Loucy (cell line): ENCODE measurements at regions not wholly inside any gene's neighbourhood (a gene's known extent, or its start where the extent isn't known, plus 50 kb on each side); places are given as distances from the start of the nearest gene placed in this dataset.

Experiments used
- H2AFZ ChIP-seq: fragments of 200-600 bp; sonication (generic); 2 replicates; pipeline ENCODE4 v1.6.0; 2016; ENCODE audit warnings: antibody characterized with exemption, mild to moderate bottlenecking, low read length, moderate library complexity
- H3F3A ChIP-seq: fragments of 200-600 bp; 2 replicates; pipeline ENCODE4 v1.6.0; 2016; ENCODE audit warnings: antibody characterized with exemption, low read depth, mild to moderate bottlenecking
- H3K27me3 ChIP-seq: fragments of 200-600 bp; sonication (generic); 2 replicates; pipeline ENCODE4 v1.6.1; 2014; ENCODE audit warnings: low read length, mild to moderate bottlenecking; ENCODE audit not compliant: insufficient read depth, poor library complexity, severe bottlenecking
- H3K36me3 ChIP-seq: fragments of 200-600 bp; sonication (generic); 2 replicates; pipeline ENCODE4 v1.6.1; 2016; ENCODE audit warnings: low read length; ENCODE audit not compliant: insufficient read depth
- H3K4me1 ChIP-seq: fragments of 200-600 bp; sonication (generic); 2 replicates; pipeline ENCODE4 v1.5.1; 2014; ENCODE audit warnings: low read length, mild to moderate bottlenecking; ENCODE audit not compliant: insufficient read depth, poor library complexity, severe bottlenecking
- H3K4me2 ChIP-seq: fragments of 200-600 bp; sonication (generic); 2 replicates; pipeline ENCODE4 v1.6.0; 2014; ENCODE audit warnings: antibody characterized with exemption, low read length, low read depth, mild to moderate bottlenecking; ENCODE audit not compliant: poor library complexity, severe bottlenecking
- H3K4me3 ChIP-seq: fragments of 200-600 bp; sonication (generic); 2 replicates; pipeline ENCODE4 v1.5.1; 2014; ENCODE audit warnings: low read length, mild to moderate bottlenecking, mixed read lengths; ENCODE audit not compliant: poor library complexity, severe bottlenecking
- H3K79me2 ChIP-seq: fragments of 200-600 bp; sonication (generic); 2 replicates; pipeline ENCODE4 v1.6.1; 2014; ENCODE audit warnings: low read length; ENCODE audit not compliant: insufficient read depth
- H3K9ac ChIP-seq: fragments of 200-600 bp; sonication (generic); 2 replicates; pipeline ENCODE4 v1.6.0; 2014; ENCODE audit warnings: mild to moderate bottlenecking, low read depth, low read length, moderate library complexity; ENCODE audit not compliant: poor library complexity, severe bottlenecking
- H3K9me2 ChIP-seq: fragments of 200-600 bp; sonication (generic); replicated peaks from 2 replicates; pipeline ENCODE4 v1.6.1; 2016; ENCODE audit warnings: low read depth, low read length, mixed read lengths
- H3K9me3 ChIP-seq: fragments of 200-600 bp; sonication (generic); 2 replicates; pipeline ENCODE4 v1.6.1; 2014; ENCODE audit warnings: mild to moderate bottlenecking, antibody characterized with exemption, low read length, low read depth; ENCODE audit not compliant: insufficient read depth
- H4K20me1 ChIP-seq: fragments of 200-600 bp; sonication (generic); 2 replicates; pipeline ENCODE4 v1.6.0; 2014; ENCODE audit warnings: antibody characterized with exemption, low read length, mild to moderate bottlenecking; ENCODE audit not compliant: insufficient read depth, poor library complexity, severe bottlenecking
- CTCF ChIP-seq: fragments of 200-600 bp; sonication (generic); conservative IDR thresholded peaks from 2 replicates; pipeline ENCODE4 v1.5.1; 2014; ENCODE audit warnings: mild to moderate bottlenecking, antibody characterized with exemption, low read length
- EZH2phosphoT487 ChIP-seq: fragments of 200-600 bp; IDR thresholded peaks from 2 replicates; pipeline ENCODE4 v1.6.1; 2018; ENCODE audit warnings: antibody characterized with exemption, mild to moderate bottlenecking, moderate library complexity, borderline replicate concordance

- no peak overlapping the region for H3K9ac ChIP-seq
- H3K9me3 ChIP-seq = no peaks in the 10 kb centered on the region; the same call in 1 of the 2 replicates
- H3K4me2 ChIP-seq = no peak overlapping the region
- no peaks in the 10 kb centered on the region for H3K79me2 ChIP-seq
- H3K9me2 ChIP-seq = no peaks in the 10 kb centered on the region
- H3K4me3 ChIP-seq = no peak overlapping the region
- no peak overlapping the region for H2AFZ ChIP-seq
- TF ChIP-seq EZH2phosphoT487 = no peak
- TF ChIP-seq CTCF = no peak
- no peaks in the 10 kb centered on the region for H3K36me3 ChIP-seq
- H3K27me3 ChIP-seq = no peaks in the 10 kb centered on the region
- H4K20me1 ChIP-seq = no peaks in the 10 kb centered on the region
- no peaks in the 10 kb centered on the region for H3K4me1 ChIP-seq
- no peaks in the 10 kb centered on the region for H3F3A ChIP-seq
These were observed 67.7 kb upstream of the HMX1 start for GRCh38 chr4:8939160-8939839.

GRCh38 chr4:8938623-8939022 is 67.0 kb upstream of the HMX1 start:
- Histone ChIP-seq H3K79me2 (no peaks in the 10 kb centered on the region), H3K4me3 (no peak overlapping the region), H3K9me3 (no peaks in the 10 kb centered on the region; the same call in 1 of the 2 replicates), H3K4me2 (no peak overlapping the region), H3K4me1 (no peaks in the 10 kb centered on the region), H3K9me2 (no peaks in the 10 kb centered on the region), H3K27me3 (no peaks in the 10 kb centered on the region), H3K9ac (no peak overlapping the region), H3K36me3 (no peaks in the 10 kb centered on the region), H4K20me1 (no peaks in the 10 kb centered on the region), H3F3A (no peaks in the 10 kb centered on the region), H2AFZ (no peak overlapping the region)
- no peak for TF ChIP-seq EZH2phosphoT487
- no peak for TF ChIP-seq CTCF

- Histone ChIP-seq H3K4me1 (no peaks in the 10 kb centered on the region), H3K36me3 (no peaks in the 10 kb centered on the region), H3K79me2 (no peaks in the 10 kb centered on the region), H3F3A (no peaks in the 10 kb centered on the region), H3K9me3 (peaks cover 4% of the 10 kb centered on the region; the same call in 1 of the 2 replicates), H3K9me2 (no peaks in the 10 kb centered on the region), H3K4me2 (no peak overlapping the region), H2AFZ (no peak overlapping the region), H4K20me1 (no peaks in the 10 kb centered on the region), H3K4me3 (no peak overlapping the region), H3K9ac (no peak overlapping the region), H3K27me3 (no peaks in the 10 kb centered on the region)
- TF ChIP-seq EZH2phosphoT487 (no peak), CTCF (no peak)
These were observed 66.5 kb upstream of the HMX1 start for GRCh38 chr4:8938137-8938536.
